Stimulated activated CD8-positive, alpha-beta memory T cell treated with anti-CD3 and anti-CD28 coated beads, Interleukin-4, amount 100 ng/mL, for 1 hour (primary cell): ENCODE measurements at regions not wholly inside any gene's neighbourhood (a gene's known extent, or its start where the extent isn't known, plus 50 kb on each side); places are given as distances from the start of the nearest gene placed in this dataset.

Source experiments
- DNase-seq, 2 donors: peaks; one replicate each; pipeline ENCODE4 v3.0.0-alpha.2; 2020; ENCODE audit warnings: low read depth in 2 of 2, low spot score in 1 of 2

DNA sequence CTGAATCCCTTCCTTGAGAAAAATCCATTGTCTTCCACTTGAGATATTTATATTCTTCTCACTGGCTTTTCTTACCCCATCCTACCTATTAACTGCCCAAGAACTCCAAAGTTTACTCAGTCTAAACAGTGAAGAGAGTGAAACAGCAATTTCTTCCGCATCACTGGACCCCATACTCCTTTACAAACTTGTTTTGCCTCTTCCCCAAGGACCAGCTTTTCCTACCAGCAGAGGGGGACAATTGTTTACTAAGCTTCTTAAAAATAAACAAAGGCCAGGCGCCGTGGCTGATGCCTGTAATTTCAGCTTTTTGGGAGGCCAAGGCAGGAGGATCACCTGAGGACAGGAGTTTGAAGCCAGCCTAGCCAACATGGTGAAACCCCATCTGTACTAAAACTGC, 52.0 kb downstream of the LRATD1 start:
- no peak for DNase-seq

DNA sequence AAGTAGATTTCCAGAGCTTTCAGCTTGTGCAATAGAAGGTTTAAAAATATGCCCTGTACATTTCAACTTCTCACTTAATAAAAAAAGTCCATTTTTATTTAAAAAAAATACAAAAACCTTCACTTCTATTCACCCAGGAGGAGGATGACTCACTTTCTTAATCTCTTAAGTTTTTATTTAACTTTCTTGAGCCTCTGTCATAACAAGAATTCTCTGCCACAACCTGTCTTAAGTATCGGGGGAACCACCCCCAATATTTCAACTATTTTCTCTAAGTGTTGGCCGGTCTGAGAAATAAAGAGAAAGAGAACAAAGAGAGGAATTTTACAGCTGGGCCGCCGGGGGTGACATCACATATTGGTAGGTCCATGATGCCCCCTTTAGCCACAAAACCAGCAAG, 58.4 kb downstream of the LRATD1 start:
- DNase-seq: no peak

DNA sequence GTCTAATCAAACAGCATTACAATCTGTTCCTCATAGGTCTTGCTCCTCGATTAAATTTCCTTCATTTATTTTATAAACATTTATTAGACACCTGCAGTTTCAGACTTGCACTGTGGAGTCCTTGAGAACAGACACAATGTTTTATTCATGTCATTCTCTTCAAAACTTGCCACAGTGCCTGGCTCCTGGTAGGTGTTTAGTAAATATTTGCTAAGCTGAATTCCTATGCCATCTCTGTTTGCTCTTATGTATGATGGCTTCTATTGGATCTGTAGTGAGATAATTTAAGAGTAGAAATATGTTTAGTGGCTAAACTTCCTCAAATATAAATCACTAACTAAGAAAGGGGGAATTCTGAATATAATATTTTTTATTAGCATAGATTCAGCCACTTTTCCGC, 61.4 kb downstream of the LRATD1 start:
- DNase-seq: no peak

DNA sequence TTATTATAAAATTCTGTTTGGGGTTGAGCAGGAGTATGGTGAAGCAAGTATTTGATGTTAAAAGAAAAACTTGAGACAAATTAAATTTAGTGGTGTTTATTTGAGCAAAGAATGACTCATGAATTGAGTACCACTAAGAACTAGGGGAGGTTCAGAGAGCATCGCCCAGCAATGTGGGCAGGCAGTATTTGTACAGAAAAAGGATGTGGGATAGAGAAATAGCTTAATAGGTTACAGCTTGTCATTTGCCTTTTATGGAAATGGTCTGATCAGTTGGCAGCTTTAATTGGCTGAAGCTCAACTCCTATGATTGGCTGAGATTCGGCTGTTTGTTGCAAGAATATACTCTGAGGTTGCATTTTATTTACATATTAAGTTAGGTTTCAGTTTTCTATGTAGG, 68.2 kb downstream of the LRATD1 start:
- DNase-seq: no peak

DNA sequence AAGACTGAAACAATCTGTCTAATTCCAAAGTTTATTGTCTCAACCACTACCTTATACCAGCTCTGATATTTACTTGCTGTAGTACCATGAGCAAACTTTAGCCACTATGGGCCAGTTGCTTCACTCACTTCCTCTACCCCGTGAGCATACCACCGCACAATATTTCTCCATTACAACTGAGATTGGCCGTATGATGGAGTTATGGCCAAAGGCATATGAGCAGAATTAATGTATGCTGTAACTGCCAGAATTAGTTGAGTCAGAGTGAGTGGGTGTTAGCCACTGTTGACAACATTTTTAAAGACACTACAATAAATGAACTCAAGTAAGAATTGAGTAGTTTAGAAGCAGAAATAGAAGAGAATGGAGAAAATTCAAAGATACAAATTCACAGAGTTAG, 69.7 kb downstream of the LRATD1 start:
- no peak for DNase-seq

DNA sequence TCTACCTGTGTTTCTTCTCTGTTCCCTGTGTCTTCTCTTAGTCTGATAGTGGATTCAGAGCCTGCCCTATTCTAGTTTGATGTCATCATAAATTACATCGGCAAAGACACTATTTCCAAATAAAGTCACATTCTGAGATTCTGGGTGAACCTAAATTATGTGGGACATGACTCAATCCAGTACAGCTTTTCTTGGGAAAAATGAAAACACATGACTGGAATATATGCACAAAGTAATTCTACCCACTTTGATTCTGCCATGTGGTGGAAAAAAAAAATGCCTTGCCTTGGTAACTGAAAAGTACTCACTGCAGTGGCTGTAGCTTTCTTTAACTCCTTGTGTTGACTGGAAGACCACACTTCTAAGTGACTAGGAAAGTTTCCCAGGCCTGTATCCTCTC, 73.7 kb downstream of the LRATD1 start:
- no peak for DNase-seq

DNA sequence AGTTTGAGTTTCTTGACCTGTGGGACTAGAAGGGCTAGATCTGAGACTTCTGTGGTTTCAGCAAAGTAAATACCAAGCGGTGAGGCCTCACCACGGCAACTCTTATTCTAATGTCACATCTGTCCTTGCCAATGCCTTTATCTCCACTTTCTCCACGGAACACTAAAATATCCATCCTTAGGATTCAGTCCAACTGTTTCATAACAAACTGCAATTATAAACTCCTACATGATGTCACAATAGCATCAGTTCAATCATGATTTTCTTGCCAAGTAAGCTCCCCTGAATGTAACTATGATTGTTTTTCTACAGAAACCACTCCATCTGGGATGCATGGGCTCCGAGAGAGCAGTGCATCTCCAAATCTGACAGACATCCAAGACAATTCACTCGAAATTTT, 79.6 kb downstream of the LRATD1 start:
- DNase-seq: no peak

DNA sequence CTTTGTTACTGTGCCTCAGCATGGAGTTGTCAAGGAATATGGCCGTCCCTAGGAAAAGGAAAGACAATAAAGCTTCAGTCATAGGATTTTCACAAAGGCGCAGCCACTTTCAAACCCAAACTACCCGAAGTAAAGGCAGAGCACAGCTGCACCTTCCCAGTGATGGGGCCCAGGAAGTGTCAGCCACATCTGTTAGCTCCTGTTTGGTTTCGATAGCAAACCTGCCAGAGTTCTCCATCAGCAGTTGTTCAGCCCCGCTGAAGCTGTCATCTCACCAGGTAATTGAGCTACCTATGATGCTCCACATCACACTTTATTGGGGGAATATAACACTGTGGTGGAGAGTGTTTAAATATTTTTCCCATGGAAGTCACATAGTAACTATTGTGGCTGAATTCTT, 80.7 kb downstream of the LRATD1 start:
- DNase-seq: no peak

DNA sequence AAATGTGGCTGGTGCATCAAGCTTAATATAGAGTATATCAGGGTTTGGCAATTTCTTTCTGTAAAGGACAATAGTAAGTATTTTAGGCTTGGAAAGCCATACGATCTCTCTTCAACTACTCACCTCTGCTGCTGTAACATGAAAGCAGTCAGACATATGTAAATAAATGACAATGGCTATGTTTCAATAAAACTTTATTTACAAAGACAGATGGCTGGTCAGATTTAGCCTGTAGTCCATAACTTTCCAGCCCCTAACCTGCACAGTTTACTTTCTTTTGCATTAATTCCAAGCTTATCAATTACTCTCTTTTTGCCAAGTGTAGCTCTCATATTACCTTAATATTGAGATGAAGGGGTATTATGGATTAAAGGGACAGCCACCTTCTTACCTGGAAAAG, 83.1 kb downstream of the LRATD1 start:
- DNase-seq: no peak

DNA sequence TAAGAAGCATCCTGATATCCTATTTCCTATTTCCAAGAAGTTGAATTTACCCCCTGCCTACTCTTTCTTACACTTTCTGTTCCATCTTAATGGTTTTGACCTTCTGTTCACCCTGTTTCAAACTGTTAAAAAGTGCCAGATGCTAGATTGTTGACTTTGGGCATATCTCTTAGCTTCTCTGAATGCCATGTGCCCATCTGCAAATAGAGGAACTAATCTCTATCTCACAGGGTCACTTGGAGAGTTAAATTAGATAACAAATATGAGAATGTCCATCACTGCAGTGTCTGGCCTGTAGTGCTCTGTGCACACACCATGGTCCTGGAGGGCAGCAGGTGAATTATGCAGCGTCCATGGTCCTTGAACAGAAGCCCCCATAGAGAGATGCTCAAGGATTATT, 83.8 kb downstream of the LRATD1 start:
- DNase-seq: no peak

DNA sequence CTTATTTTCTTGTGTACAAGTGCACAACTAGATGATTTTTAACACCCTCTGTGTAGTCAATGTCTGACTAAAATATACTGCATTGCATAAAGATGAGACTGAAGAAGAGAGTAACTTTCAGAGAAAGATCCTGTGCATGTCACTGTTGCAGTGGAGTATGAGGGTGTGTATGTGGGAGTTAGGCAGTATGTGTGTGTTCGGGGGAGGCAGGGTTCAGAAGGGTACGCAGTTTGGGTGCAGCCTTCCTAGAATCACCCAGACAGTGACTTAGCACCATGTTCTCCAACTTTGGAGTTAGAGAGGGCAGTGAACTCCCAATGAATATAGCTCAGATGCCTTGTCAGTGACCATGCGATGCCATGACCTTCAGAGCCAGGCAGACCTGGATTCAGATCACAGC, 84.6 kb downstream of the LRATD1 start:
- no peak for DNase-seq

DNA sequence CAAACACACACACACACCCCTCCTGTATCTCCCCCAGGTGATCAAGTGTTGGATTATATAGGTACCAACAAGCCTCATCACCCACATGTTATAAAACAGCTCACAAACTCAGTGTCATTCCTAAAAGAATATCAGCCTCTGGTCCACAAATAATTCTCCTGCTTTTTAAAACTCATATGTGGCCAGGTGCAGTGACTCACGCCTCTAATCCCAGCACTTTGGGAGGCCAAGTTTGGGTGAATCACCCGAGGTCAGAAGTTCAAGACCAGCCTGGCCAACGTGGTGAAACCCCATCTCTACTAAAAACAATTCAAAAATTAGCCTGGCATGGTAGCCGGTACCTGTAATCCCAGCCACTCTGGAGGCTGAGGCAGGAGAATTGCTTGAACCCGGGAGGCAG, 87.8 kb downstream of the LRATD1 start:
- no peak for DNase-seq

DNA sequence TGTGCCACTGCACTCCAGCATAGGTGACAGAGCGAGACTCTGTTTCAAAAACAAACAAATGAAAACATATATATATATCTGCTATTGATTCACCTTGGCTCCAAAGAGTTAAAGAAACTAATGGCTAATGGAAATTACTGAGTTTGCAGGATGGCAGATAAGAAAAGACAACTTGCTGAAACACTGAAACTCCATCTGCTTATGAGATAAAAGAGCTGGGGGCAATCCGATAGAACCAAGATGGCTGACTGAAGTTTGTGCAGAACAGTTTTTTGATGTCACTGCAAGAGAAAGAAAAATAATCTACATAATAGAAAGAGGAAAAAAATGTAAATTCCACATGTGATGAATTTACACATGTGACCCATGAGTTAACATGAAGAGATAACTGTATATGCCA, 88.2 kb downstream of the LRATD1 start:
- no peak for DNase-seq

DNA sequence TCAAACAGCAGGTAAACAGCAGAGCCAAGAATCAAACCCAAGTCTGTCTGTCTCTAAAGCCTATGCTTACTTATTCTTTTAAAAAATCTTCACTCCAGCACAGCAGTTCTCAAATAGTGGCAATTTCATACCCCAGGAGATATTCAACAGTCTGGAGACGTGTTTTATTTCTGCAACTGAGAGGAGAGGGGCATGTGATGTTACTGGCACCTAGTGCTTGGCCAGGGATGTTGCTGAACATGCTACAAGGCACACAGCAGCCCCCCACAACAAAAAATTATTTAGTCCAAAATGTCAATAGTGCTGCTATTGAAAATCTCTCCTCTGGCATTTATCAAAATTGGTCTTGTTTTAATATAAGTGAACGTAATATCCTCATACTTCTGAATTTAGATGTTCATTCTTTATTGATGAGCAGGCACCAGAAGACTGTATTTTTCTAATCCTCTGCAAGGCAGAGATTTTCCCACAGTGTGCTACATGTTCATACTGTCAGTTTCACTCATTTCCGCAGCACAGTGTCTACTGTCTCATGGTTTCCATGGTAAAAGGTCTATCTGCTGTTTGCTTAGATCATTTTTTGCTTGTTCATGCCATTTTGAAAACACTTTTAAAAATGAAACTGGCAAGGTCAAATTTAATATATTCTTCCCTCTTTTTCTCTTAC, 90.5 kb downstream of the LRATD1 start:
- no peak for DNase-seq

DNA sequence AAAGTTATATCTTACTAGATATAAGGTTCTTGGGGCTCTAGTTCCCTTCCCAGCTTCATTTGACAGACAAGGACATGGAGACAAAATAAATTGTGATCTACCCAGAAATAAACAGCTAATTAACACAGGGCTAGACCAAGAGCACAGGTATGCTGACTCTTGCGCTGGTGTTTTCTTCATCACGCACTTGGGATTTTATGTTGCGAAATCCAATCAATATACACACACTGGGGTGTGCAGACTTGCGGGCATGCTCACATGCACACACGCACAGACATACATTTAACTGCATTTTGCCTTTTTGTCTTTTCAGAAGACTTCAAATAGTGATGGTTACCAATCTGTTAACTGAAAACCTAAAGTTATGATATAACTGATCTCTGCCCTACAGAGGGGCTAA, 91.2 kb downstream of the LRATD1 start:
- no peak for DNase-seq

DNA sequence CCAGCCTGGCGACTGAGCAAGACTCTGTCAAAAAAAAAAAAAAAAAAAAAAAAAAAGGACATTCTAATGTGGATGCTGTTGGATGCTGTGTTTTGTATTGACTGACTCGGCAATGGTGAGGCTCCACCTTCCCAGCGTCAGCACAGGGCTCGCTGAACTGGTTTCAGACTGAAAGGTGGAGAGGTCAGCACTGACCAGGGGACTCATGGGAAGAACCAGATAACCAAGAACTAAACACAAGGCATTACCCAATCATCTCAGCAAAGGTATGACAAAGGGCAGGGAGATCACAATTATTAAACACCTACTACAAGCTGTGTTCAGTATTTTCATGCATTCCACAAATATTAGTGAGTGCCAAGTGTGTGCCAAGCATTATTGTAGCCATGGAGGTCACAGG, 103.2 kb downstream of the LRATD1 start:
- DNase-seq: no peak

DNA sequence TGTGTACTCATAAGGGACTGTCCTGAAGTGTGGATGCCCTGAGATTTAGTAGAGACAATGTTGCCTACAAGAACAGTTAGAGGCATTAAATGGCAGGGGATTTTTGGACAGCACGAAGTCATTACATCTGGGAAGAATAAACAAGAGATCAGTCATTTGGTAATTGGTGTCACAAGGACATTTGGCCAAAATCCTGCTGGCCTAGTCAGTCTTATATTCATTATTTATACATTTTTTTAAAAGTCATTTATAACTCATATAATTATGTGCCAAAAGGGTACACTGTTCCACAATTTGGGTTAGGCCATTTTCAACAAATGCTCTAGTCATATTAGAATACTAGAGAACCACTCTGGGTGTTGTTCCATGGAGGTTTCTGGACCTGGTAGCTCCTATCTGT, 104.7 kb downstream of the LRATD1 start:
- DNase-seq: no peak

DNA sequence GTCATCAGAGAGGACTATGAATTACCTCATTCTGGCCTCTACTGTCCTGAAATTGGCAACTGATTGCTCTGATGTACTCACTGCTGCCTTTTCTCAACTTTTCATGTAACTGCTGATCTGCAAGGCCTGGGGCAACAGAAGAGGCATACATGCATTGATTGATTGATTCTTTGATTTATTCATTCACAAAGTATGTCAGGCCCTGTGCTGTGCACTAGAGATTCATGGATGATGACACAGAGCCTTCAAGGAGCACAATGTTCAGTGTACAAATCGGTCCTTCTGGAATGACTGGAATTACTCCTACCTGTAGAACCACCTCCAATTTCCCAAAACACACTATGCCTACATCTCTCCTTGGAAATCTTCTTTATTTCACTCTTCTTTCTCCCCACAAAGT, 111.3 kb downstream of the LRATD1 start:
- no peak for DNase-seq

DNA sequence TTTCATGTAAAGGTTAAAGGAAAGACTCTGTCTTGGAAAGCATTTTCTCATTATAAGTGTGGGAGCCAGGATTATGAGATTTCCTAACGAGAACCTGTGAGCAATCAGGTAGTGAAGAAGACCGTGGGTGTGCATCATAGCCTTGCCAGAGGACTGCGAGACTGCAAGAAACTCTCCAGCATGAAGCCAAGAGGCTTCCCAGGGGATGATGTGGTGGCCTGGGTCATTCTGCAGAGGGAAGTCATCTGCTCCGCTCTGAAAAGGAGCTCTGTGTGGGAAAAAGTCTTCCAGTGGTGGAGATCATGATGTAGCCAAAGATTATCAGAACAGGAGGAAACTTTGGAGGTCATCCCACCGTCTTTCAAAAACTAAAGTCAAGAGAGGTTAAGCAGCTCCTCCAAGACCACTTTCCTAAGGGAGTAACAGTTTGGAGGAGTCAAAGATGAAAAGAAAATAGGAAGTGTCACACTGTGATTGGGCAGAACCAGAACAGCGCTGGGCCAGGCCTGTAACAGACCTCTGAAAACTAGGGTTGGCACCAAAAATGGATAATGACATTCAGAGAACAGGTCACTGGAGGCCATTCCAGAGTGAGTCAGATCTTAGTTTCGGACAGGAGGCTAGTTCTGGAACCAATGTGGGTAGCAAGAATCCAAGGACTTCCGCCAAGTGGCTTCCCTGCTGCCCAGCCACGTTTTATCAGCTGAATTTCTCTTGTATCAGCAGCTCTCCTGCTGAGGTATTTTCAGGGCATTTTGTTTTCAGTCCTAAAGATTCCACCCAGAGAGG, 113.0 kb downstream of the LRATD1 start:
- DNase-seq: no peak

DNA sequence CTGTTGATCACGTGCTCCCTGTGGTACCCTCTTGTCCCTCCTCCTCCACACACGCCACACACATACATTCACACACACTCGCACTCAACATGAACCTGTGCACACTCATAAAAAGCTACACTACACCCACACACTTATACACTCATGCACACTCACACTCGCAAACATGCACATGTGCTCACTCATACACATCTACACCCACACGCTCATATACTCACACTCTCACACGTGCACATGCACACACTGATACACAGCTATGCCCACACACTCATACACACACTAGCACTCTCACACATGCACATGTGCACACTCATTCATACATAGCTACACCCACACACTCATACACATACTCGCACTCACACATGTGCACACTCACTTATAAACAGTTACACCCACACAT, 113.6 kb downstream of the LRATD1 start:
- DNase-seq: no peak

DNA sequence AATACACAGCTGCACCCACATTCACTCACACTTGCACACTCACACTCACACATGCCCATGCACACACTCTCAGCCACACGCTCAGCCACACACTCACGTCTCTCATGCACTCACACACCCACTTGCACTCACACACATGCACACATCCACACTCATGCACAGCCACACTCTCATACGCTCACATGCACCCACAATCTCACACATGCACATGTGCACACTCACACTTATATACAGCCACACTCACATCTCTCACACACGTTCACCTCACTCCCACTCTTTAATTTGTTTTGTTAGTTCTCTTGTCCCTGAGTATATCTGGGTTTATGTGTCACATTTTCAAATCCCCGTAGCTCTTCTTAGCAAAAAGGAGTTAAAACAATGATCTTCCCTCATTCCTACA, 114.9 kb downstream of the LRATD1 start:
- DNase-seq: no peak

DNA sequence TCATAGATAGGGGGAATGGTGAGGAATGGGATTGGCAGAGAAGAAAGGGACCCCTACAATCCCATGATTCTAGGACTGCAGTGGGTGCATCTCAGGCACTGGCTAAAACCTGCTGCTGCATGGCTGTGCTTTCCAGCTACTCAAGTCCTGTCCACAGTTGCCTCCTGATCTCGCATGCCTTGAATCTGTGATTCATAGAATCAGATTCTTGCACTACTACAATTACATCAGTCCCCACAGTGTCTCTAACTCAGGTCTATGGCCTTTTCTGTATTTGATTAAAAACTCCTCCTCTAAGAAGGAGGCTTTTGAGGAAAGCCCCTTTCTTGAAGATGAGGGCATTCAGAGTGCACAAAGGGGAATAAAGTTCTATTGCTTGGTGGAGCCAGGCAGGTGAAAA, 117.4 kb downstream of the LRATD1 start:
- DNase-seq: no peak

DNA sequence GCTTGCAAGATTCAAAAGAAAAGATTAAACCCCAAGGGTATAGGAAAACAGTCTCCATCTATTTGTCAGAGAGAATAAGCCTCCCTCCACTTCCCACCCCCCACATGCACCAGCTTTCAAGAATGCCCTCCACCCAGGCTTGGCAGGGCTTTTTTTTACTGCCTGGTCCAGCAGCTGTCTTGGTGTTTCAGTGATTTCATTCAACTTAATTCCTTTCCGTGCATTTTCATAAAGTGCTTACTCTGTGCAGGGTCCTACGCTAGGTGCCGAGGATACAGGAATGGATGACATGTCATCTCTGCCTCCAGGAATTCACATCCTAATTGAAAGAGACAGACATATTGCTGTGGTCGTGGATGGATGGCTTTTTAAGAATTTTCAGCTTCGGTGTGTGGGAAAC, 117.9 kb downstream of the LRATD1 start:
- DNase-seq: no peak
